Non-pigmented ciliary epithelial cell (primary cell): ENCODE measurements at regions not wholly inside any gene's neighbourhood (a gene's known extent, or its start where the extent isn't known, plus 50 kb on each side); places are given as distances from the start of the nearest gene placed in this dataset.

Source experiments
- DNase-seq: peaks from one replicate; pipeline ENCODE4 v3.0.0-alpha.2; 2010; ENCODE audit warnings: low read depth

DNA sequence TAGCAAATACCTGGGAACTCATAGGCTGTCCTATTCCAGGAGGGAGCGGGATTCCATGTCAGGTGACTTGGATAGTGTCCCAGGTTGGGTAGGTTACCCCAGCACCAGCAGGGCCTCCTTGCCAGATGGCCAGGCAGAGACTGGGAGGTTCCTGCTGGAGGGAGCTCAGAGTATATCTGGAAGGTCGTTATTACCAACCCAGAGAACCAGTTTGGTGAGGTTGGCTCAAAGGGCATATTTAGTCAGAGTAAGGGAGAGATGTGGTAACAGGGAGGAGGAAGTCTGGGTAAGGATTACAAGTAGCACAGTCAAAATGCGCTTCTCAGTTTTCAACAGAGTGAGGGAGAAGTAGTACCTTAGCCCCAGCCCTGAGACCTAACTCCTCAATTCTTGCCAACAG lies 53.3 kb upstream of the LNX1 start:
- no peak for DNase-seq
